GM12878 (cell line): ENCODE measurements at regions not wholly inside any gene's neighbourhood (a gene's known extent, or its start where the extent isn't known, plus 50 kb on each side); places are given as distances from the start of the nearest gene placed in this dataset.

Source experiments
- ATAC-seq: fragments of 200-7000 bp; cut with Tn5 transposase; 3 replicates; pipeline ENCODE4 v1.9.1; 2020; ENCODE audit warnings: mild to moderate bottlenecking, moderate library complexity
- BruUV-seq: library from RNA; stranded (reverse); fragments of 400-500 nt; replicated peaks from 2 replicates; lab custom pipeline; 2021; lab: Mats Ljungman, UMichigan
- CTCF ChIA-PET: fragments of 300-600 bp; sonication (Branson Sonifier 250); formaldehyde crosslinking; extraction: SDS; loops from one replicate; lab custom pipeline; 2021; ENCODE audit warnings: inconsistent platforms; lab: Yijun Ruan, JAX
- POLR2A ChIA-PET: fragments of 350-600 bp; formaldehyde crosslinking; extraction: SDS; loops from one replicate; lab custom pipeline; 2021; ENCODE audit warnings: inconsistent platforms; lab: Charles Lee
- RAD21 ChIA-PET: fragments of 300-600 bp; sonication (Branson Sonifier 250); formaldehyde crosslinking; loops from one replicate; lab custom pipeline; 2023; ENCODE audit warnings: antibody characterized with exemption; ENCODE audit not compliant: unreplicated experiment; lab: Charles Lee
- SMC1A ChIA-PET: fragments of 300-600 bp; sonication (Branson Sonifier 250); formaldehyde crosslinking; loops from one replicate; lab custom pipeline; 2023; ENCODE audit not compliant: unreplicated experiment, uncharacterized antibody; lab: Charles Lee
- DNase-seq: peaks from one replicate; pipeline ENCODE4 v3.0.0-alpha.2; 2011; ENCODE audit warnings: low read depth, low spot score
- FAIRE-seq: peaks from 3 replicates; lab custom pipeline; 2011; peaks lifted over from hg19 to GRCh38; lab: Jason Lieb, UNC
- H2AFZ ChIP-seq: 2 replicates; pipeline ENCODE4 v1.6.0; 2011; ENCODE audit warnings: low read depth, low read length, control low read depth; ENCODE audit not compliant: control insufficient read depth
- H3K27ac ChIP-seq: 2 replicates; pipeline ENCODE4 v1.5.1; 2011; ENCODE audit warnings: control low read depth; ENCODE audit not compliant: control insufficient read depth, insufficient read depth
- H3K27me3 ChIP-seq, 2 experiments: replicated peaks in 1 of 2; 2 replicates each; pipeline versions ENCODE4 v1.6.0 to v1.6.1; 2011; ENCODE audit warnings: low read length in 1 of 2; ENCODE audit not compliant: control insufficient read depth in 2 of 2, insufficient read depth in 2 of 2
- H3K36me3 ChIP-seq, 2 experiments: 2 replicates each; pipeline ENCODE4 v1.5.1; 2011; ENCODE audit warnings: low read length in 1 of 2; ENCODE audit not compliant: control insufficient read depth in 2 of 2, insufficient read depth in 2 of 2
- H3K4me1 ChIP-seq: 2 replicates; pipeline ENCODE4 v1.6.1; 2011; ENCODE audit warnings: mild to moderate bottlenecking, low read length, moderate library complexity, mixed read lengths; ENCODE audit not compliant: control insufficient read depth, insufficient read depth
- H3K4me2 ChIP-seq: 2 replicates; pipeline ENCODE4 v1.6.0; 2011; ENCODE audit warnings: control low read depth; ENCODE audit not compliant: control insufficient read depth, insufficient read depth
- H3K4me3 ChIP-seq: fragments of 200-600 bp; sonication (generic); 2 replicates; pipeline ENCODE4 v1.5.1; 2016
- H3K79me2 ChIP-seq: 2 replicates; pipeline ENCODE4 v1.6.0; 2011; ENCODE audit warnings: low read length; ENCODE audit not compliant: control insufficient read depth, insufficient read depth
- H3K9ac ChIP-seq: 2 replicates; pipeline ENCODE4 v1.8.0; 2011; ENCODE audit warnings: low read length, control low read depth, mixed read lengths; ENCODE audit not compliant: control insufficient read depth, insufficient read depth
- H3K9me3 ChIP-seq: replicated peaks from 3 replicates; pipeline ENCODE4 v1.5.1; 2011; ENCODE audit warnings: mild to moderate bottlenecking, low read length; ENCODE audit not compliant: control insufficient read depth, insufficient read depth
- H4K20me1 ChIP-seq: 2 replicates; pipeline ENCODE4 v1.6.0; 2011; ENCODE audit not compliant: control insufficient read depth, insufficient read depth
- ATF2 ChIP-seq: IDR thresholded peaks from 2 replicates; pipeline ENCODE4 v1.6.1; 2012; ENCODE audit warnings: low read length, inconsistent platforms
- BCL11A ChIP-seq: IDR thresholded peaks from 2 replicates; pipeline ENCODE4 v1.6.1; 2011; ENCODE audit warnings: low read depth, low read length
- BCL3 ChIP-seq: IDR thresholded peaks from 2 replicates; pipeline ENCODE4 v1.6.1; 2011; ENCODE audit warnings: borderline replicate concordance, low read depth, mild to moderate bottlenecking, moderate library complexity, low read length; ENCODE audit not compliant: insufficient read depth, poor library complexity, severe bottlenecking
- ETV6 ChIP-seq, 2 experiments: fragments of 450-650 bp in 1 of 2; IDR thresholded peaks in 1 of 2; conservative IDR thresholded peaks in 1 of 2; 2 replicates each; pipeline ENCODE4 v1.6.1; 2014; ENCODE audit warnings: antibody characterized with exemption in 1 of 2, borderline replicate concordance in 1 of 2, low read depth in 1 of 2, mild to moderate bottlenecking in 1 of 2, moderate library complexity in 1 of 2
- GABPA ChIP-seq: IDR thresholded peaks from 2 replicates; pipeline ENCODE4 v1.6.1; 2014; ENCODE audit warnings: antibody characterized with exemption, low read depth, mild to moderate bottlenecking, inconsistent platforms
- HDAC6 ChIP-seq: fragments of 200-600 bp; sonication (generic); IDR thresholded peaks from one replicate; pipeline ENCODE4 v1.8.0; 2017; ENCODE audit warnings: antibody characterized with exemption; ENCODE audit not compliant: unreplicated experiment
- HDGF ChIP-seq: fragments of 450-650 bp; IDR thresholded peaks from 2 replicates; pipeline ENCODE4 v1.6.1; 2016; ENCODE audit warnings: antibody characterized with exemption
- KDM1A ChIP-seq: fragments of 200-600 bp; sonication (generic); IDR thresholded peaks from 2 replicates; pipeline ENCODE4 v1.6.1; 2016; ENCODE audit warnings: borderline replicate concordance
- MYC ChIP-seq: IDR thresholded peaks from 2 replicates; pipeline ENCODE4 v1.6.1; 2011; ENCODE audit warnings: mild to moderate bottlenecking, low read length, moderate library complexity, inconsistent platforms; ENCODE audit not compliant: insufficient read depth, insufficient replicate concordance, insufficient read length, severe bottlenecking
- NRF1 ChIP-seq: conservative IDR thresholded peaks from 2 replicates; pipeline ENCODE4 v1.6.1; 2011; ENCODE audit warnings: mild to moderate bottlenecking, low read depth, low read length, improper control_type of control experiment
- PAX8 ChIP-seq: fragments of 450-650 bp; IDR thresholded peaks from 2 replicates; pipeline ENCODE4 v1.6.1; 2017; ENCODE audit warnings: mild to moderate bottlenecking, moderate library complexity
- POLR2AphosphoS2 ChIP-seq: IDR thresholded peaks from 2 replicates; pipeline ENCODE4 v1.6.1; 2011; ENCODE audit warnings: low read depth, mild to moderate bottlenecking, low read length, improper control_type of control experiment, moderate library complexity
- POU2F2 ChIP-seq: IDR thresholded peaks from 3 replicates; pipeline ENCODE4 v1.6.1; 2011; ENCODE audit warnings: low read depth, mild to moderate bottlenecking, low read length, borderline replicate concordance
- RAD21 ChIP-seq: IDR thresholded peaks from 2 replicates; pipeline ENCODE4 v1.6.1; 2011; ENCODE audit warnings: mild to moderate bottlenecking, low read depth, low read length, moderate library complexity; ENCODE audit not compliant: insufficient read depth
- SIN3A ChIP-seq: IDR thresholded peaks from 2 replicates; pipeline ENCODE4 v1.6.1; 2012; ENCODE audit warnings: low read depth, low read length, improper control_type of control experiment
- SKIL ChIP-seq: fragments of 450-650 bp; IDR thresholded peaks from 2 replicates; pipeline ENCODE4 v1.6.1; 2017; ENCODE audit warnings: mild to moderate bottlenecking, low read depth, inconsistent platforms; ENCODE audit not compliant: poor library complexity, severe bottlenecking
- SMAD5 ChIP-seq: IDR thresholded peaks from 2 replicates; pipeline ENCODE4 v1.6.1; 2016; ENCODE audit warnings: antibody characterized with exemption, low read depth
- TAF1 ChIP-seq: IDR thresholded peaks from 2 replicates; pipeline ENCODE4 v1.6.1; 2011; ENCODE audit warnings: mild to moderate bottlenecking, low read depth, low read length, borderline replicate concordance
- ZNF24 ChIP-seq: fragments of 450-650 bp; IDR thresholded peaks from 2 replicates; pipeline ENCODE4 v1.6.1; 2017; ENCODE audit warnings: antibody characterized with exemption, mild to moderate bottlenecking
- WGBS: methylation state at CpG from one replicate; pipeline ENCODE4 v1.1.6; 2016; ENCODE audit warnings: low lambda C conversion rate; ENCODE audit not compliant: insufficient replicate concordance, insufficient coverage; ENCODE audit errors: missing lambda C conversion rate; 5-methylcytosine and 5-hydroxymethylcytosine counted together
- in situ Hi-C: fragments of 300-500 bp; cut with MboI; formaldehyde crosslinking; loops from 9 replicates; pipeline ENCODE4 v1.14.3; 2018; ENCODE audit warnings: mixed read lengths
- intact Hi-C: fragments of 100-400 bp; cut with micrococcal nuclease; formaldehyde crosslinking; loops from one replicate; pipeline ENCODE4 v1.14.2; 2022; ENCODE audit not compliant: unreplicated experiment

GRCh38 chr14:104377256-104377655 is 202.3 kb upstream of the C14orf180 start:
- Histone ChIP-seq H3K4me1 (no peaks in the 10 kb centered on the region), H3K4me2 (no peak overlapping the region)
- ChIA-PET SMC1A (no interaction called here), POLR2A (no interaction called here)
- in situ Hi-C loops = no loop called here
- TF ChIP-seq HDAC6 = no peak
- TF ChIP-seq NRF1 = no peak
- no peak for TF ChIP-seq HDGF
- no peak for TF ChIP-seq KDM1A
- no peak for TF ChIP-seq RAD21
- TF ChIP-seq PAX8 = no peak
- TF ChIP-seq SKIL = no peak
- TF ChIP-seq ETV6 (conservative IDR thresholded peaks at IDR 0.05 in 1 of 2, IDR thresholded peaks at IDR 0.05 in 1 of 2; ENCODE audit: borderline replicate concordance in 1 of 2, low read depth in 1 of 2) = no peak
- no peak for TF ChIP-seq TAF1
- TF ChIP-seq POLR2AphosphoS2 = no peak
- TF ChIP-seq GABPA = no peak
- no peak for TF ChIP-seq BCL3
- TF ChIP-seq SIN3A = no peak
- TF ChIP-seq BCL11A = no peak
- TF ChIP-seq ATF2 = no peak
- TF ChIP-seq POU2F2 = no peak
- TF ChIP-seq ZNF24 = no peak
- TF ChIP-seq MYC = no peak
- no peak for TF ChIP-seq SMAD5
- TF ChIP-seq, all 136 proteins: peak for 0
- no peak overlapping the region for H3K27ac ChIP-seq
- H3K9me3 ChIP-seq = peaks cover 1% of the 10 kb centered on the region; the same call in 1 of the 3 replicates
- no peak overlapping the region for H2AFZ ChIP-seq
- intact Hi-C loops = no loop called here
- ChIA-PET CTCF (no interaction called here), RAD21 (no interaction called here)
- 55% methylated on average over 10 of the region's 10 CpGs for WGBS
- no peak overlapping the region for H3K4me3 ChIP-seq
- H3K79me2 ChIP-seq = no peaks in the 10 kb centered on the region
- no peaks in the 10 kb centered on the region for H4K20me1 ChIP-seq
- no TSS peak for BruUV-seq
- H3K36me3 ChIP-seq = no peaks in the 10 kb centered on the region
- DNase-seq (no peak), FAIRE-seq (no peak), ATAC-seq (no peak)
- no peak overlapping the region for H3K9ac ChIP-seq
- H3K27me3 ChIP-seq = no peaks in the 10 kb centered on the region
